ENCODE measurements at regions not wholly inside any gene's neighbourhood (a gene's known extent, or its start where the extent isn't known, plus 50 kb on each side); places are given as distances from the start of the nearest gene placed in this dataset.

DNA sequence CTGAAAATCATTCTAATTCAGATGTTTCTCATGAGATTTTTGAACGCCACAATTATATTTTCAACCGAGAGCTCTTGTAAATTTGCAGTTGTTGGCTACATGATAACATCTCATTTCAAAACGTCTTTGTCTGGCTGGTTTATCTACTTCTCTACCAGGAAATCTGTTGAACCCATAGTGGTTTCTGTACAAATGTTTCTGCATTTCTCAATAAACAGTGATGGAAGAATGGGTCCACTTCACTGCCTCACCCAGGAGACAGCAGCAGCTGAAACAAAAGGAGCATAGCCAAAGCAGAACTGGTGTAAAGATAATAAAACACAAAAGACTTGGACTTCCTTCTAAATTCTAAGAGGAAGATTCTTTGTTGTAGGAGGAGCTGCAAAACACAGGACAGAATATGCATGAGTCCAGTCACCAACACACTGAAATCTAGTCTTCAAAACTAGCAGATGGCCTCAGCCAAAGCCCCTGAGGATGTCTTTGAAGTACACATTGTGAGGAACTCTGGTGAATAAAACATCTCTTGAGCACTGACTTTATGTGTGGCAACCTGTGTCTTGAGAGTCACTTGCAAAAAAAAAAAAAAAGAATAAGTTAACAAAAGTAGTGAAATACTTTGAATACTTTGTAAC, 68.6 kb upstream of the FGF14 start:
- TF ChIP-seq CTCF (IDR thresholded peaks at IDR 0.05) = no peak
- no peak for TF ChIP-seq POLR2AphosphoS5 (IDR thresholded peaks at IDR 0.05)
- no peak for TF ChIP-seq POLR2A (IDR thresholded peaks at IDR 0.05)
- no peak for TF ChIP-seq EP300 (IDR thresholded peaks at IDR 0.05; ENCODE audit: low read depth)
